Prostate gland (tissue), 2 donors: ENCODE measurements at regions not wholly inside any gene's neighbourhood (a gene's known extent, or its start where the extent isn't known, plus 50 kb on each side); places are given as distances from the start of the nearest gene placed in this dataset.
"Not testable (repeated sequence)": the region's sequence is repeated elsewhere in the genome, so short reads cannot be mapped to it uniquely, and the experiment has no call there.

Source experiments
- DNase-seq: peaks from one replicate; pipeline ENCODE4 v3.0.0-alpha.2; 2019; ENCODE audit warnings: low spot score
- H3K27ac ChIP-seq, 2 donors: fragments of 200-600 bp; sonication (generic); 2 replicates each; pipeline ENCODE4 v1.5.1; 2017 to 2019
- H3K27me3 ChIP-seq: fragments of 200-600 bp; sonication (generic); replicated peaks from 2 replicates; pipeline ENCODE4 v1.5.1; 2019; ENCODE audit not compliant: insufficient read depth
- H3K36me3 ChIP-seq, 2 donors: fragments of 200-600 bp; sonication (generic); 1 replicate in 1 of 2; 2 replicates in 1 of 2; pipeline versions ENCODE4 v1.5.1 to v1.8.1; 2017 to 2019
- H3K4me1 ChIP-seq: fragments of 200-600 bp; sonication (generic); replicated peaks from 2 replicates; pipeline ENCODE4 v1.5.1; 2019
- H3K4me3 ChIP-seq, 2 donors: fragments of 200-600 bp; sonication (generic); 2 replicates each; pipeline ENCODE4 v1.5.1; 2017 to 2019
- H3K9me3 ChIP-seq: fragments of 200-600 bp; sonication (generic); 2 replicates; pipeline ENCODE4 v1.5.1; 2017
- CTCF ChIP-seq, 4 experiments: fragments of 200-600 bp in 2 of 4; fragments of 450-650 bp in 2 of 4; sonication (generic) in 2 of 4; IDR thresholded peaks; 1 replicate in 3 of 4; 2 replicates in 1 of 4; pipeline ENCODE4 v1.5.1; 2016 to 2019; ENCODE audit warnings: antibody characterized with exemption in 4 of 4, mild to moderate bottlenecking in 2 of 4, moderate library complexity in 2 of 4
- POLR2A ChIP-seq: fragments of 450-650 bp; IDR thresholded peaks from one replicate; pipeline ENCODE4 v1.6.1; 2016; ENCODE audit warnings: antibody characterized with exemption, mild to moderate bottlenecking
- POLR2AphosphoS5 ChIP-seq: sonication (generic); formaldehyde crosslinking; IDR thresholded peaks from one replicate; pipeline ENCODE4 v1.6.1; 2017; ENCODE audit warnings: antibody characterized with exemption
- WGBS: methylation state at CpG from one replicate; pipeline ENCODE4 v1.1.5; 2018; 5-methylcytosine and 5-hydroxymethylcytosine counted together
- intact Hi-C: fragments of 100-400 bp; cut with DNase I; formaldehyde crosslinking; loops from one replicate; pipeline ENCODE4 v1.14.2; 2022
- small RNA-seq, 2 donors: library from RNA; depleted of rRNA; stranded (forward); fragments of <200 nt; gene quantifications; one replicate each; pipeline ENCODE3, GENCODE V24; 2016

GRCh38 chr10:113498997-113499396 is 53.9 kb upstream of the HABP2 start:
- 15% methylated on average over 4 of the region's 4 CpGs for WGBS
- no peak overlapping the region for H3K4me3 ChIP-seq
- intact Hi-C loops: no loop called here
- H3K27me3 ChIP-seq: no peaks in the 10 kb centered on the region
- no peaks in the 10 kb centered on the region for H3K9me3 ChIP-seq
- no peaks in the 10 kb centered on the region for H3K4me1 ChIP-seq
- DNase-seq: peak; percentile 38
- TF ChIP-seq CTCF (IDR thresholded peaks at IDR 0.05): no peak
- TF ChIP-seq POLR2AphosphoS5: peak; percentile 54
- no peak for TF ChIP-seq POLR2A
- no peak overlapping the region for H3K27ac ChIP-seq
- no peaks in the 10 kb centered on the region for H3K36me3 ChIP-seq

- H3K4me1 ChIP-seq: no peaks in the 10 kb centered on the region
Measured at GRCh38 chr10:113499806-113500205, 53.0 kb upstream of the HABP2 start.

GRCh38 chr10:113501031-113501430 is 51.8 kb upstream of the HABP2 start:
- WGBS: 97% methylated on average over 6 of the region's 6 CpGs
- not testable (repeated sequence) for H3K27me3 ChIP-seq, H3K9me3 ChIP-seq

More at GRCh38 chr10:113499806-113500205, 53.0 kb upstream of the HABP2 start:
- H3K9me3 ChIP-seq: no peaks in the 10 kb centered on the region
- H3K4me3 ChIP-seq: no peak overlapping the region
- no peak overlapping the region for H3K27ac ChIP-seq
- no peak for DNase-seq
- TF ChIP-seq CTCF (IDR thresholded peaks at IDR 0.05) (no peak), POLR2A (no peak), POLR2AphosphoS5 (no peak)
- H3K27me3 ChIP-seq: no peaks in the 10 kb centered on the region
- H3K36me3 ChIP-seq: no peaks in the 10 kb centered on the region
- 97% methylated on average over 5 of the region's 5 CpGs for WGBS
- intact Hi-C loops: no loop called here

More at GRCh38 chr10:113501031-113501430, 51.8 kb upstream of the HABP2 start:
- H3K27ac ChIP-seq, H3K4me1 ChIP-seq, H3K36me3 ChIP-seq, DNase-seq, intact Hi-C loops, H3K4me3 ChIP-seq: not testable (repeated sequence)

Small RNA genes lying in the stretch of these regions (small RNA-seq; reads per million reads assigned to genes)
- 0 reads per million in 2 donors for gene RNU7-165P
